GM23338 (cell line): ENCODE measurements at regions not wholly inside any gene's neighbourhood (a gene's known extent, or its start where the extent isn't known, plus 50 kb on each side); places are given as distances from the start of the nearest gene placed in this dataset.

Experiments used
- ATAC-seq: fragments of 200-7000 bp; cut with Tn5 transposase; 3 replicates; pipeline ENCODE4 v1.9.1; 2020
- DNase-seq: peaks from one replicate; pipeline ENCODE4 v3.0.0-alpha.2; 2015; ENCODE audit warnings: low spot score
- H2AFZ ChIP-seq: fragments of 200-600 bp; sonication (generic); 2 replicates; pipeline ENCODE4 v1.8.0; 2016; ENCODE audit warnings: antibody characterized with exemption, mild to moderate bottlenecking, moderate library complexity
- H3F3A ChIP-seq: fragments of 200-600 bp; sonication (generic); replicated peaks from 2 replicates; pipeline ENCODE4 v1.8.0; 2017; ENCODE audit warnings: antibody characterized with exemption, mixed run types, low read depth
- H3K27ac ChIP-seq: fragments of 200-600 bp; sonication (generic); 2 replicates; pipeline ENCODE4 v1.6.1; 2016; ENCODE audit warnings: low read depth
- H3K27me3 ChIP-seq: fragments of 200-600 bp; sonication (generic); 2 replicates; pipeline ENCODE4 v1.8.0; 2016; ENCODE audit warnings: mild to moderate bottlenecking, mixed run types, moderate library complexity; ENCODE audit not compliant: insufficient read depth
- H3K36me3 ChIP-seq: fragments of 200-600 bp; sonication (generic); 2 replicates; pipeline ENCODE4 v1.8.0; 2016; ENCODE audit warnings: mild to moderate bottlenecking; ENCODE audit not compliant: insufficient read depth
- H3K4me1 ChIP-seq: fragments of 200-600 bp; sonication (generic); 2 replicates; pipeline ENCODE4 v1.8.0; 2016; ENCODE audit warnings: mild to moderate bottlenecking, moderate library complexity; ENCODE audit not compliant: insufficient read depth
- H3K4me2 ChIP-seq: fragments of 200-600 bp; sonication (generic); 2 replicates; pipeline ENCODE4 v1.7.1; 2017; ENCODE audit warnings: mixed run types
- H3K4me3 ChIP-seq: fragments of 200-600 bp; sonication (generic); 2 replicates; pipeline ENCODE4 v1.6.1; 2016; ENCODE audit warnings: mixed run types
- H3K79me2 ChIP-seq: fragments of 200-600 bp; sonication (generic); replicated peaks from 2 replicates; pipeline ENCODE4 v1.8.0; 2017; ENCODE audit warnings: mild to moderate bottlenecking; ENCODE audit not compliant: insufficient read depth
- H3K9me2 ChIP-seq: fragments of 200-600 bp; sonication (generic); 2 replicates; pipeline ENCODE4 v1.8.0; 2017; ENCODE audit not compliant: insufficient read depth
- H4K20me1 ChIP-seq: fragments of 200-600 bp; sonication (generic); replicated peaks from 2 replicates; pipeline ENCODE4 v1.8.0; 2017; ENCODE audit warnings: mild to moderate bottlenecking; ENCODE audit not compliant: insufficient read depth
- H3K27ac Mint-ChIP-seq: 2 replicates; pipeline ENCODE4 v1.8.0; 2020; ENCODE audit warnings: inconsistent platforms, mild to moderate bottlenecking, moderate library complexity, mixed read lengths
- H3K27me3 Mint-ChIP-seq: 3 replicates; pipeline ENCODE4 v1.8.0; 2022; ENCODE audit warnings: low read depth, mild to moderate bottlenecking, moderate library complexity, mixed read lengths, inconsistent platforms; ENCODE audit not compliant: insufficient read depth, poor library complexity
- H3K36me3 Mint-ChIP-seq: 3 replicates; pipeline ENCODE4 v1.8.0; 2021; ENCODE audit warnings: low read depth, mild to moderate bottlenecking, inconsistent platforms, moderate library complexity, mixed read lengths
- H3K4me1 Mint-ChIP-seq: 3 replicates; pipeline ENCODE4 v1.8.0; 2020; ENCODE audit warnings: mild to moderate bottlenecking, inconsistent platforms, mixed read lengths
- H3K4me3 Mint-ChIP-seq: 3 replicates; pipeline ENCODE4 v1.8.0; 2021; ENCODE audit warnings: moderate library complexity, mild to moderate bottlenecking, inconsistent platforms, mixed read lengths
- H3K9me3 Mint-ChIP-seq: 3 replicates; pipeline ENCODE4 v1.8.0; 2020; ENCODE audit warnings: moderate library complexity, mild to moderate bottlenecking, inconsistent platforms, mixed read lengths
- CREB1 ChIP-seq: fragments of 250-450 bp; sonication (Bioruptor Pico); IDR thresholded peaks from 2 replicates; pipeline ENCODE4 v1.5.0; 2020; ENCODE audit warnings: low read depth, mild to moderate bottlenecking, moderate library complexity
- EZH2 ChIP-seq: fragments of 200-600 bp; sonication (generic); IDR thresholded peaks from one replicate; pipeline ENCODE4 v1.8.0; 2017; ENCODE audit warnings: antibody characterized with exemption, mild to moderate bottlenecking, low read depth; ENCODE audit not compliant: unreplicated experiment
- EZH2phosphoT487 ChIP-seq: fragments of 200-600 bp; sonication (generic); IDR thresholded peaks from one replicate; pipeline ENCODE4 v1.8.1; 2018; ENCODE audit warnings: antibody characterized with exemption; ENCODE audit not compliant: unreplicated experiment
- JUNB ChIP-seq: IDR thresholded peaks from one replicate; pipeline ENCODE4 v1.6.1; 2016; ENCODE audit warnings: antibody characterized with exemption; ENCODE audit not compliant: unreplicated experiment
- NANOG ChIP-seq: IDR thresholded peaks from 2 replicates; pipeline ENCODE4 v1.6.1; 2016; ENCODE audit warnings: antibody characterized with exemption, borderline replicate concordance
- POLR2AphosphoS5 ChIP-seq: IDR thresholded peaks from 2 replicates; pipeline ENCODE4 v1.6.1; 2016; ENCODE audit warnings: antibody characterized with exemption, low read depth
- STAT1 ChIP-seq: IDR thresholded peaks from one replicate; pipeline ENCODE4 v1.6.1; 2016; ENCODE audit warnings: antibody characterized with exemption; ENCODE audit not compliant: unreplicated experiment
- ZNF114 ChIP-seq: fragments of 250-450 bp; sonication (Bioruptor Pico); IDR thresholded peaks from 2 replicates; pipeline ENCODE4 v1.5.0; 2020; ENCODE audit warnings: mild to moderate bottlenecking, moderate library complexity
- ZNF331 ChIP-seq: fragments of 250-450 bp; sonication (Bioruptor Pico); IDR thresholded peaks from 2 replicates; pipeline ENCODE4 v1.5.0; 2020; ENCODE audit warnings: low read depth, mild to moderate bottlenecking, moderate library complexity
- TF ChIP-seq, protein P1 (sequence below): fragments of 250-450 bp; sonication (Bioruptor Pico); IDR thresholded peaks from 2 replicates; pipeline ENCODE4 v1.5.0; 2020; ENCODE audit warnings: mild to moderate bottlenecking, moderate library complexity
- TF ChIP-seq, protein P2 (sequence below), 2 experiments: fragments of 200-600 bp in 1 of 2; sonication (generic) in 1 of 2; conservative IDR thresholded peaks; 2 replicates each; pipeline versions ENCODE4 v1.5.1 to v1.6.1; 2016 to 2017; ENCODE audit warnings: antibody characterized with exemption in 2 of 2, low read depth in 2 of 2, mild to moderate bottlenecking in 2 of 2, moderate library complexity in 1 of 2
- TF ChIP-seq, protein P3 (sequence below): IDR thresholded peaks from one replicate; pipeline ENCODE4 v1.6.1; 2018; ENCODE audit warnings: antibody characterized with exemption; ENCODE audit not compliant: unreplicated experiment
- TF ChIP-seq, protein P4 (sequence below): IDR thresholded peaks from 2 replicates; pipeline ENCODE4 v1.6.1; 2016; ENCODE audit warnings: antibody characterized with exemption

DNA sequence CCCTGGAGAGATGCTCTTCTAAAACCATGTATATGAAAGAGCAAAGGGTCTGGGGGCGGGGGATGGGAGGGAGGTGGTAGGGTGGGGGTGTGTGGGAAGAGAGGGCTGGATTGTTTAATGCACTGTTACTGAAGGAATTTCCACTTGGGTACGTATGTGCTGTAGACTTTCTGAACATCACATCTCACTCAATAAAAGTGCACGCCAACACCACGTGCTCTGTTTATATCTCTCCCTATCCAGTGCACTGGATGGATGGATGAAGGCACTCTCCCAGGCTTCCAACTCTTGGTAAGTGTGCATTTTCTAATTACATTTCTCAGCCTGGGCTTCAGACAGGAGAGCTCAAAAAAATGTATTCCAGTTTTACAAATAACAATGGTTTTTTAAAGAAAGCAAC lies 184.3 kb upstream of the SIX2 start:
- Histone ChIP-seq H3K27me3 (no peaks in the 10 kb centered on the region), H3K27ac (no peak overlapping the region), H3K4me3 (no peak overlapping the region), H3K79me2 (no peaks in the 10 kb centered on the region), H3F3A (no peaks in the 10 kb centered on the region), H2AFZ (no peak overlapping the region), H3K4me2 (no peak overlapping the region), H4K20me1 (no peaks in the 10 kb centered on the region), H3K36me3 (no peaks in the 10 kb centered on the region), H3K4me1 (peaks cover 9% of the 10 kb centered on the region; the same call in 1 of the 2 replicates), H3K9me2 (peaks cover 2% of the 10 kb centered on the region; the same call in 1 of the 2 replicates)
- H3K4me3 Mint-ChIP-seq: no peak overlapping the region
- DNase-seq (no peak), ATAC-seq (no peak)
- TF ChIP-seq ZNF331 (CRISPR knock-in tag) (no peak), POLR2AphosphoS5 (no peak), EZH2 (no peak), NANOG (no peak), ZNF114 (CRISPR knock-in tag) (no peak), CREB1 (no peak), EZH2phosphoT487 (no peak), JUNB (no peak), STAT1 (no peak)
- TF ChIP-seq, protein P1, sequence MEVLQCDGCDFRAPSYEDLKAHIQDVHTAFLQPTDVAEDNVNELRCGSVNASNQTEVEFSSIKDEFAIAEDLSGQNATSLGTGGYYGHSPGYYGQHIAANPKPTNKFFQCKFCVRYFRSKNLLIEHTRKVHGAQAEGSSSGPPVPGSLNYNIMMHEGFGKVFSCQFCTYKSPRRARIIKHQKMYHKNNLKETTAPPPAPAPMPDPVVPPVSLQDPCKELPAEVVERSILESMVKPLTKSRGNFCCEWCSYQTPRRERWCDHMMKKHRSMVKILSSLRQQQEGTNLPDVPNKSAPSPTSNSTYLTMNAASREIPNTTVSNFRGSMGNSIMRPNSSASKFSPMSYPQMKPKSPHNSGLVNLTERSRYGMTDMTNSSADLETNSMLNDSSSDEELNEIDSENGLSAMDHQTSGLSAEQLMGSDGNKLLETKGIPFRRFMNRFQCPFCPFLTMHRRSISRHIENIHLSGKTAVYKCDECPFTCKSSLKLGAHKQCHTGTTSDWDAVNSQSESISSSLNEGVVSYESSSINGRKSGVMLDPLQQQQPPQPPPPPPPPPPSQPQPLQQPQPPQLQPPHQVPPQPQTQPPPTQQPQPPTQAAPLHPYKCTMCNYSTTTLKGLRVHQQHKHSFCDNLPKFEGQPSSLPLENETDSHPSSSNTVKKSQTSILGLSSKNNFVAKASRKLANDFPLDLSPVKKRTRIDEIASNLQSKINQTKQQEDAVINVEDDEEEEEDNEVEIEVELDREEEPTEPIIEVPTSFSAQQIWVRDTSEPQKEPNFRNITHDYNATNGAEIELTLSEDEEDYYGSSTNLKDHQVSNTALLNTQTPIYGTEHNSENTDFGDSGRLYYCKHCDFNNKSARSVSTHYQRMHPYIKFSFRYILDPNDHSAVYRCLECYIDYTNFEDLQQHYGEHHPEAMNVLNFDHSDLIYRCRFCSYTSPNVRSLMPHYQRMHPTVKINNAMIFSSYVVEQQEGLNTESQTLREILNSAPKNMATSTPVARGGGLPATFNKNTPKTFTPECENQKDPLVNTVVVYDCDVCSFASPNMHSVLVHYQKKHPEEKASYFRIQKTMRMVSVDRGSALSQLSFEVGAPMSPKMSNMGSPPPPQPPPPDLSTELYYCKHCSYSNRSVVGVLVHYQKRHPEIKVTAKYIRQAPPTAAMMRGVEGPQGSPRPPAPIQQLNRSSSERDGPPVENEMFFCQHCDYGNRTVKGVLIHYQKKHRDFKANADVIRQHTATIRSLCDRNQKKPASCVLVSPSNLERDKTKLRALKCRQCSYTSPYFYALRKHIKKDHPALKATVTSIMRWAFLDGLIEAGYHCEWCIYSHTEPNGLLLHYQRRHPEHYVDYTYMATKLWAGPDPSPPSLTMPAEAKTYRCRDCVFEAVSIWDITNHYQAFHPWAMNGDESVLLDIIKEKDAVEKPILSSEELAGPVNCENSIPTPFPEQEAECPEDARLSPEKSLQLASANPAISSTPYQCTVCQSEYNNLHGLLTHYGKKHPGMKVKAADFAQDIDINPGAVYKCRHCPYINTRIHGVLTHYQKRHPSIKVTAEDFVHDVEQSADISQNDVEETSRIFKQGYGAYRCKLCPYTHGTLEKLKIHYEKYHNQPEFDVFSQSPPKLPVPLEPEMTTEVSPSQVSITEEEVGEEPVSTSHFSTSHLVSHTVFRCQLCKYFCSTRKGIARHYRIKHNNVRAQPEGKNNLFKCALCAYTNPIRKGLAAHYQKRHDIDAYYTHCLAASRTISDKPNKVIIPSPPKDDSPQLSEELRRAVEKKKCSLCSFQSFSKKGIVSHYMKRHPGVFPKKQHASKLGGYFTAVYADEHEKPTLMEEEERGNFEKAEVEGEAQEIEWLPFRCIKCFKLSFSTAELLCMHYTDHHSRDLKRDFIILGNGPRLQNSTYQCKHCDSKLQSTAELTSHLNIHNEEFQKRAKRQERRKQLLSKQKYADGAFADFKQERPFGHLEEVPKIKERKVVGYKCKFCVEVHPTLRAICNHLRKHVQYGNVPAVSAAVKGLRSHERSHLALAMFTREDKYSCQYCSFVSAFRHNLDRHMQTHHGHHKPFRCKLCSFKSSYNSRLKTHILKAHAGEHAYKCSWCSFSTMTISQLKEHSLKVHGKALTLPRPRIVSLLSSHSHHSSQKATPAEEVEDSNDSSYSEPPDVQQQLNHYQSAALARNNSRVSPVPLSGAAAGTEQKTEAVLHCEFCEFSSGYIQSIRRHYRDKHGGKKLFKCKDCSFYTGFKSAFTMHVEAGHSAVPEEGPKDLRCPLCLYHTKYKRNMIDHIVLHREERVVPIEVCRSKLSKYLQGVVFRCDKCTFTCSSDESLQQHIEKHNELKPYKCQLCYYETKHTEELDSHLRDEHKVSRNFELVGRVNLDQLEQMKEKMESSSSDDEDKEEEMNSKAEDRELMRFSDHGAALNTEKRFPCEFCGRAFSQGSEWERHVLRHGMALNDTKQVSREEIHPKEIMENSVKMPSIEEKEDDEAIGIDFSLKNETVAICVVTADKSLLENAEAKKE (CRISPR knock-in tag): no peak
- TF ChIP-seq, protein P2, sequence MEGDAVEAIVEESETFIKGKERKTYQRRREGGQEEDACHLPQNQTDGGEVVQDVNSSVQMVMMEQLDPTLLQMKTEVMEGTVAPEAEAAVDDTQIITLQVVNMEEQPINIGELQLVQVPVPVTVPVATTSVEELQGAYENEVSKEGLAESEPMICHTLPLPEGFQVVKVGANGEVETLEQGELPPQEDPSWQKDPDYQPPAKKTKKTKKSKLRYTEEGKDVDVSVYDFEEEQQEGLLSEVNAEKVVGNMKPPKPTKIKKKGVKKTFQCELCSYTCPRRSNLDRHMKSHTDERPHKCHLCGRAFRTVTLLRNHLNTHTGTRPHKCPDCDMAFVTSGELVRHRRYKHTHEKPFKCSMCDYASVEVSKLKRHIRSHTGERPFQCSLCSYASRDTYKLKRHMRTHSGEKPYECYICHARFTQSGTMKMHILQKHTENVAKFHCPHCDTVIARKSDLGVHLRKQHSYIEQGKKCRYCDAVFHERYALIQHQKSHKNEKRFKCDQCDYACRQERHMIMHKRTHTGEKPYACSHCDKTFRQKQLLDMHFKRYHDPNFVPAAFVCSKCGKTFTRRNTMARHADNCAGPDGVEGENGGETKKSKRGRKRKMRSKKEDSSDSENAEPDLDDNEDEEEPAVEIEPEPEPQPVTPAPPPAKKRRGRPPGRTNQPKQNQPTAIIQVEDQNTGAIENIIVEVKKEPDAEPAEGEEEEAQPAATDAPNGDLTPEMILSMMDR (conservative IDR thresholded peaks at IDR 0.05; ENCODE audit: low read depth in 2 of 2): no peak
- TF ChIP-seq, protein P3, sequence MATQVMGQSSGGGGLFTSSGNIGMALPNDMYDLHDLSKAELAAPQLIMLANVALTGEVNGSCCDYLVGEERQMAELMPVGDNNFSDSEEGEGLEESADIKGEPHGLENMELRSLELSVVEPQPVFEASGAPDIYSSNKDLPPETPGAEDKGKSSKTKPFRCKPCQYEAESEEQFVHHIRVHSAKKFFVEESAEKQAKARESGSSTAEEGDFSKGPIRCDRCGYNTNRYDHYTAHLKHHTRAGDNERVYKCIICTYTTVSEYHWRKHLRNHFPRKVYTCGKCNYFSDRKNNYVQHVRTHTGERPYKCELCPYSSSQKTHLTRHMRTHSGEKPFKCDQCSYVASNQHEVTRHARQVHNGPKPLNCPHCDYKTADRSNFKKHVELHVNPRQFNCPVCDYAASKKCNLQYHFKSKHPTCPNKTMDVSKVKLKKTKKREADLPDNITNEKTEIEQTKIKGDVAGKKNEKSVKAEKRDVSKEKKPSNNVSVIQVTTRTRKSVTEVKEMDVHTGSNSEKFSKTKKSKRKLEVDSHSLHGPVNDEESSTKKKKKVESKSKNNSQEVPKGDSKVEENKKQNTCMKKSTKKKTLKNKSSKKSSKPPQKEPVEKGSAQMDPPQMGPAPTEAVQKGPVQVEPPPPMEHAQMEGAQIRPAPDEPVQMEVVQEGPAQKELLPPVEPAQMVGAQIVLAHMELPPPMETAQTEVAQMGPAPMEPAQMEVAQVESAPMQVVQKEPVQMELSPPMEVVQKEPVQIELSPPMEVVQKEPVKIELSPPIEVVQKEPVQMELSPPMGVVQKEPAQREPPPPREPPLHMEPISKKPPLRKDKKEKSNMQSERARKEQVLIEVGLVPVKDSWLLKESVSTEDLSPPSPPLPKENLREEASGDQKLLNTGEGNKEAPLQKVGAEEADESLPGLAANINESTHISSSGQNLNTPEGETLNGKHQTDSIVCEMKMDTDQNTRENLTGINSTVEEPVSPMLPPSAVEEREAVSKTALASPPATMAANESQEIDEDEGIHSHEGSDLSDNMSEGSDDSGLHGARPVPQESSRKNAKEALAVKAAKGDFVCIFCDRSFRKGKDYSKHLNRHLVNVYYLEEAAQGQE: no peak
- TF ChIP-seq, protein P4, sequence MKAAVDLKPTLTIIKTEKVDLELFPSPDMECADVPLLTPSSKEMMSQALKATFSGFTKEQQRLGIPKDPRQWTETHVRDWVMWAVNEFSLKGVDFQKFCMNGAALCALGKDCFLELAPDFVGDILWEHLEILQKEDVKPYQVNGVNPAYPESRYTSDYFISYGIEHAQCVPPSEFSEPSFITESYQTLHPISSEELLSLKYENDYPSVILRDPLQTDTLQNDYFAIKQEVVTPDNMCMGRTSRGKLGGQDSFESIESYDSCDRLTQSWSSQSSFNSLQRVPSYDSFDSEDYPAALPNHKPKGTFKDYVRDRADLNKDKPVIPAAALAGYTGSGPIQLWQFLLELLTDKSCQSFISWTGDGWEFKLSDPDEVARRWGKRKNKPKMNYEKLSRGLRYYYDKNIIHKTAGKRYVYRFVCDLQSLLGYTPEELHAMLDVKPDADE: no peak
- H3K27ac Mint-ChIP-seq: no peak overlapping the region
- no peaks in the 10 kb centered on the region for H3K36me3 Mint-ChIP-seq
- peaks cover 21% of the 10 kb centered on the region for H3K4me1 Mint-ChIP-seq
- no peaks in the 10 kb centered on the region; the same call in 2 of the 3 replicates for H3K9me3 Mint-ChIP-seq
- H3K27me3 Mint-ChIP-seq: peaks cover 2% of the 10 kb centered on the region
